MCF 10A (cell line): ENCODE measurements at regions not wholly inside any gene's neighbourhood (a gene's known extent, or its start where the extent isn't known, plus 50 kb on each side); places are given as distances from the start of the nearest gene placed in this dataset.
A peak's percentile ranks its signal among the peaks of the same experiment; 100 is the strongest.

ENCODE experiments used
- BruUV-seq: library from RNA; stranded (reverse); fragments of 400-500 nt; replicated peaks from 2 replicates; lab custom pipeline; 2021; lab: Mats Ljungman, UMichigan
- CTCF ChIA-PET: fragments of 300-600 bp; sonication (Branson Sonifier 250); formaldehyde crosslinking; extraction: SDS; loops from one replicate; lab custom pipeline; 2021; ENCODE audit warnings: antibody characterized with exemption, inconsistent platforms; lab: Yijun Ruan, JAX
- POLR2A ChIA-PET: fragments of 300-600, 350-650 bp; sonication (Branson Sonifier 250); formaldehyde crosslinking; extraction: SDS; loops from one replicate; lab custom pipeline; 2020; ENCODE audit warnings: antibody characterized with exemption, inconsistent platforms; lab: Yijun Ruan, JAX
- DNase-seq: peaks from one replicate; pipeline ENCODE4 v3.0.0-alpha.2; 2018; ENCODE audit not compliant: unreplicated experiment
- H3K27ac Mint-ChIP-seq: one replicate; pipeline ENCODE4 v1.8.0; 2022; ENCODE audit warnings: mild to moderate bottlenecking, low read depth, mixed read lengths; ENCODE audit not compliant: unreplicated experiment
- H3K27me3 Mint-ChIP-seq: one replicate; pipeline ENCODE4 v1.8.0; 2022; ENCODE audit warnings: mixed read lengths; ENCODE audit not compliant: insufficient read depth, unreplicated experiment
- H3K36me3 Mint-ChIP-seq: one replicate; pipeline ENCODE4 v1.8.0; 2022; ENCODE audit warnings: mild to moderate bottlenecking, moderate library complexity, mixed read lengths; ENCODE audit not compliant: insufficient read depth, unreplicated experiment
- H3K4me1 Mint-ChIP-seq: one replicate; pipeline ENCODE4 v1.8.0; 2022; ENCODE audit warnings: mixed read lengths; ENCODE audit not compliant: insufficient read depth, unreplicated experiment
- H3K4me3 Mint-ChIP-seq: one replicate; pipeline ENCODE4 v1.8.0; 2022; ENCODE audit warnings: mild to moderate bottlenecking, moderate library complexity, mixed read lengths; ENCODE audit not compliant: unreplicated experiment
- H3K9me3 Mint-ChIP-seq: one replicate; pipeline ENCODE4 v1.8.0; 2022; ENCODE audit warnings: mixed read lengths; ENCODE audit not compliant: unreplicated experiment
- intact Hi-C: fragments of 100-400 bp; cut with micrococcal nuclease; formaldehyde crosslinking; loops from 2 replicates; pipeline ENCODE4 v1.14.1; 2022
- TF ChIP-seq, protein P1 (sequence below): fragments of 200-600 bp; IDR thresholded peaks from one replicate; pipeline ENCODE4 v1.8.0; 2022; ENCODE audit warnings: antibody characterized with exemption, mild to moderate bottlenecking; ENCODE audit not compliant: unreplicated experiment

DNA sequence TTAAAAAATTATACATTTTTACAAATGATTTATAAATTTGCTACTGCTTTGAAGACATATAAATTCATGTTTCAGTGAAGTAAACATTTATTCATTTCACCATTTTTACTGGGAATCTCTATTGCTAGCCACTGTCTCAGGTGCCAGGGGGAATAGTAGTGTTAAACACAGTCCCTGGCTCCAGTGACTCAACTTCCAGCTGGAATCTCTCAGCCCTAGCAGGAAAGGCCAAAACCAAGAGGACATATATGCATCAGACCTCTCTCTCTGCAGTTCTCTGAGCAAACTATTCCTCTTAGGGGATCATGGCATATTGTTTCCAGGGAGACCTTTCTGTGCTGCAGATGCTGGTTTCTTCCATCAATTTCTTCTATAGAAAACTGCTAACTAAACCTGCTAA, 1009.0 kb upstream of the LCORL start:
- TF ChIP-seq, protein P1, sequence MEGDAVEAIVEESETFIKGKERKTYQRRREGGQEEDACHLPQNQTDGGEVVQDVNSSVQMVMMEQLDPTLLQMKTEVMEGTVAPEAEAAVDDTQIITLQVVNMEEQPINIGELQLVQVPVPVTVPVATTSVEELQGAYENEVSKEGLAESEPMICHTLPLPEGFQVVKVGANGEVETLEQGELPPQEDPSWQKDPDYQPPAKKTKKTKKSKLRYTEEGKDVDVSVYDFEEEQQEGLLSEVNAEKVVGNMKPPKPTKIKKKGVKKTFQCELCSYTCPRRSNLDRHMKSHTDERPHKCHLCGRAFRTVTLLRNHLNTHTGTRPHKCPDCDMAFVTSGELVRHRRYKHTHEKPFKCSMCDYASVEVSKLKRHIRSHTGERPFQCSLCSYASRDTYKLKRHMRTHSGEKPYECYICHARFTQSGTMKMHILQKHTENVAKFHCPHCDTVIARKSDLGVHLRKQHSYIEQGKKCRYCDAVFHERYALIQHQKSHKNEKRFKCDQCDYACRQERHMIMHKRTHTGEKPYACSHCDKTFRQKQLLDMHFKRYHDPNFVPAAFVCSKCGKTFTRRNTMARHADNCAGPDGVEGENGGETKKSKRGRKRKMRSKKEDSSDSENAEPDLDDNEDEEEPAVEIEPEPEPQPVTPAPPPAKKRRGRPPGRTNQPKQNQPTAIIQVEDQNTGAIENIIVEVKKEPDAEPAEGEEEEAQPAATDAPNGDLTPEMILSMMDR = no peak
- no TSS peak for BruUV-seq
- intact Hi-C loops = no loop called here
- Mint-ChIP-seq H3K9me3 (no peaks in the 10 kb centered on the region), H3K4me1 (no peaks in the 10 kb centered on the region), H3K27me3 (no peaks in the 10 kb centered on the region), H3K4me3 (no peak overlapping the region), H3K36me3 (no peaks in the 10 kb centered on the region), H3K27ac (no peak overlapping the region)
- CTCF ChIA-PET = no interaction called here
- no peak for DNase-seq
- POLR2A ChIA-PET = no interaction called here

DNA sequence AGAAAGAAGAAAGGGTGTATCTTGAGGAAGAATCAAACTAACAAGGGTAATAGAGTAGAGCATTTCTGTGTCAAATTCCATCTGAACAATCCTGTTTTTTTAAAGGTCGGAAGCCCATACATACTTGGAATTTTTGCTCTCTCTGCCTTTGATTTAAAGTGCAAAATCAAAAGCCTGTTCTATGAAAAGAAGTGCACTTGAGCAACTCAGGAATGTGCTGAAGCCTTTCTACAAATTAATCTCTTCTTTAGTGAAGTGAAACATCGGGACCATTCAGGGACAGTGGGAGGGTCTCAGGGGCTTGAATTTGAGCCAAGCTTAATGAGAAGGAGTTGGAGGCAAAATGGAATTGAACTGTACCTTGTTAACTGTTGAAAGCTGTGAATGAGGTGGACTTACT, 1008.5 kb upstream of the LCORL start:
- intact Hi-C loops = no loop called here
- CTCF ChIA-PET = interaction anchor here (1.0 kb wide), 1 partner anchor 9 kb away, joined by 4 read pairs; no protein-coding TSS in a partner anchor
- no peak overlapping the region for H3K27ac Mint-ChIP-seq
- BruUV-seq = no TSS peak
- no peaks in the 10 kb centered on the region for H3K9me3 Mint-ChIP-seq
- TF ChIP-seq, protein P1 = no peak
- POLR2A ChIA-PET = no interaction called here
- no peak for DNase-seq
- no peaks in the 10 kb centered on the region for H3K27me3 Mint-ChIP-seq
- H3K4me1 Mint-ChIP-seq = peaks cover 3% of the 10 kb centered on the region
- no peak overlapping the region for H3K4me3 Mint-ChIP-seq
- H3K36me3 Mint-ChIP-seq = no peaks in the 10 kb centered on the region

DNA sequence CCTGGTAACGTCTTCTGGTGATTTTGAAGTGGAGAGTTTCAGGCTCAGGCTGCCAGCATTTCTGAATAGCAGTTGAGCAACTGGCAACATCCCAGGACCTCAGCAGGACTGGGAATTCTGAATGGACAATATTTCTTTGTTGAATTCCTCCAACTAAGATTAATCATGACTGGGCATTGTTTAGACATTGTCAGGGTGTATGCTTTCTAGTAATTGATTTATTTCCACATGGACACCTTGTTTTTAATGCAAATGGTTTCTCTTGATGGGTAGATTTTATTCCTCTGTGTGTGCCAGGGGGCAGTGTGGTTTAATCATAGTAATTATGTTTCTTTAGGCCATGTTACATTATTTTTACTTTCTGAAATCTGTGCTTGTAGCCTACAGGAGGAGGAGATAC, 1004.7 kb upstream of the LCORL start:
- H3K4me3 Mint-ChIP-seq = no peak overlapping the region
- peak; percentile 3 for DNase-seq
- H3K27me3 Mint-ChIP-seq = no peaks in the 10 kb centered on the region
- peaks cover 6% of the 10 kb centered on the region for H3K4me1 Mint-ChIP-seq
- no TSS peak for BruUV-seq
- no peak overlapping the region for H3K27ac Mint-ChIP-seq
- intact Hi-C loops = no loop called here
- no peaks in the 10 kb centered on the region for H3K36me3 Mint-ChIP-seq
- ChIA-PET POLR2A (interaction anchor here (0.6 kb wide), 1 partner anchor 12 kb away, joined by 3 read pairs; no protein-coding TSS in a partner anchor), CTCF (interaction anchor here (1.4 kb wide), 1 partner anchor 336 kb away, joined by 3 read pairs; no protein-coding TSS in a partner anchor)
- H3K9me3 Mint-ChIP-seq = no peaks in the 10 kb centered on the region
- TF ChIP-seq, protein P1 = no peak

DNA sequence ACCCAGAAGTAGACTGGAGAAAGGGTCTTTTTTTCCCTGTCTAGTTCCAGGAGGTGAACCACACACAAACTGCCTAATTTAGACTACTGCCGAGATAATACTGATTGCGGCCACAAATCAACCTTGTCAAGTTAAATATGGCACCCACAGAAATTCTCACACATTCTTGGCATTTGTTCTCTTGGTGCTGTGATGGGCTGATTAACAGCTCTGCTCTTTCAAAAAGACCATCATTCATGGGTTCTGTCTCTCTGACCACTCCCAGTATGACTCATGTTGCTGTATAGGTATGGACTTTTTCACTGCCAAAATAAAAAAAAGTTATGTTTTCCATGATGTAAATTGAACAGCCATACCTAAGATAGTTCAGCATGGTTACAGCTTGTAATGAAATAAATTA, 1003.5 kb upstream of the LCORL start:
- peak; percentile 27 for DNase-seq
- H3K9me3 Mint-ChIP-seq = no peaks in the 10 kb centered on the region
- no peaks in the 10 kb centered on the region for H3K36me3 Mint-ChIP-seq
- TF ChIP-seq, protein P1 = no peak
- POLR2A ChIA-PET = no interaction called here
- CTCF ChIA-PET = interaction anchor here (0.6 to 1.4 kb wide), 3 partner anchors 318 to 1223 kb away, joined by 3 to 7 read pairs (median 3); no protein-coding TSS in a partner anchor
- H3K27me3 Mint-ChIP-seq = no peaks in the 10 kb centered on the region
- H3K4me1 Mint-ChIP-seq = peaks cover 6% of the 10 kb centered on the region
- H3K27ac Mint-ChIP-seq = no peak overlapping the region
- intact Hi-C loops = no loop called here
- BruUV-seq = no TSS peak
- H3K4me3 Mint-ChIP-seq = no peak overlapping the region
